Inferior parietal cortex (tissue), 1 donor: ENCODE measurements at regions not wholly inside any gene's neighbourhood (a gene's known extent, or its start where the extent isn't known, plus 50 kb on each side); places are given as distances from the start of the nearest gene placed in this dataset.
"Not testable (repeated sequence)": the region's sequence is repeated elsewhere in the genome, so short reads cannot be mapped to it uniquely, and the experiment has no call there.

Source experiments
- DNase-seq: peaks from one replicate; pipeline ENCODE4 v3.0.0-alpha.2; 2016; ENCODE audit errors: extremely low spot score

GRCh38 chr1:43108080-43108479 lies 64.0 kb downstream of the EBNA1BP2 start:
- no peak for DNase-seq

GRCh38 chr1:43107664-43108063 lies 64.4 kb downstream of the EBNA1BP2 start:
- no peak for DNase-seq

- DNase-seq: no peak
Observed at GRCh38 chr1:43104027-43104763, 67.9 kb downstream of the EBNA1BP2 start.

- DNase-seq: no peak
Observed at GRCh38 chr1:43101061-43101460, 71.0 kb downstream of the EBNA1BP2 start.

GRCh38 chr1:43098200-43098599 lies 73.9 kb downstream of the EBNA1BP2 start:
- no peak for DNase-seq

GRCh38 chr1:43096528-43096927 lies 75.6 kb downstream of the EBNA1BP2 start:
- DNase-seq: not testable (repeated sequence)

- not testable (repeated sequence) for DNase-seq
Observed at GRCh38 chr1:43090812-43091211, 81.3 kb downstream of the EBNA1BP2 start.

GRCh38 chr1:43090157-43090556 lies 81.9 kb downstream of the EBNA1BP2 start:
- DNase-seq: not testable (repeated sequence)

GRCh38 chr1:43083375-43083891 lies 88.7 kb downstream of the EBNA1BP2 start:
- no peak for DNase-seq

- no peak for DNase-seq
Observed at GRCh38 chr1:43082740-43083139, 89.3 kb downstream of the EBNA1BP2 start.

GRCh38 chr1:43077273-43077672 lies 94.8 kb downstream of the EBNA1BP2 start:
- DNase-seq: no peak

GRCh38 chr1:43074709-43075108 lies 97.4 kb downstream of the EBNA1BP2 start:
- DNase-seq: no peak

- no peak for DNase-seq
Observed at GRCh38 chr1:43074244-43074643, 97.8 kb downstream of the EBNA1BP2 start.

- DNase-seq: peak; percentile 92
Observed at GRCh38 chr1:43073490-43074230, 98.4 kb downstream of the EBNA1BP2 start.

GRCh38 chr1:43072314-43072713 lies 99.8 kb downstream of the EBNA1BP2 start:
- no peak for DNase-seq

GRCh38 chr1:43071241-43071640 lies 100.8 kb downstream of the EBNA1BP2 start:
- DNase-seq: no peak

- DNase-seq: no peak
Observed at GRCh38 chr1:43069461-43070050, 102.5 kb downstream of the EBNA1BP2 start.

GRCh38 chr1:43068911-43069310 lies 103.2 kb downstream of the EBNA1BP2 start:
- no peak for DNase-seq

GRCh38 chr1:43067977-43068751 lies 103.9 kb downstream of the EBNA1BP2 start:
- no peak for DNase-seq

GRCh38 chr1:43067233-43067745 lies 104.8 kb downstream of the EBNA1BP2 start:
- DNase-seq: no peak

GRCh38 chr1:43066578-43066977 lies 105.5 kb downstream of the EBNA1BP2 start:
- DNase-seq: no peak
